ENCODE measurements at regions not wholly inside any gene's neighbourhood (a gene's known extent, or its start where the extent isn't known, plus 50 kb on each side); places are given as distances from the start of the nearest gene placed in this dataset.

GRCh38 chr5:174807471-174807870 lies 83.1 kb downstream of the MSX2 start:
- Histone ChIP-seq H3K9ac (ENCODE audit: low read length) (no peak overlapping the region), H3K4me2 (ENCODE audit: low read length) (no peak overlapping the region), H4K20me1 (ENCODE audit: insufficient read depth, low read length) (no peaks in the 10 kb centered on the region), H3K4me3 (ENCODE audit: low read depth, low read length, poor library complexity, severe bottlenecking) (no peak overlapping the region), H3K79me2 (ENCODE audit: insufficient read depth, low read length) (no peaks in the 10 kb centered on the region), H3F3A (ENCODE audit: insufficient read depth, low read length) (no peaks in the 10 kb centered on the region), H3K27me3 (ENCODE audit: insufficient read depth, low read length) (no peaks in the 10 kb centered on the region), H3K4me1 (ENCODE audit: insufficient read depth, low read length, severe bottlenecking) (no peaks in the 10 kb centered on the region), H3K36me3 (ENCODE audit: insufficient read depth, low read length) (no peaks in the 10 kb centered on the region), H3K27ac (ENCODE audit: low read depth, low read length, poor library complexity, severe bottlenecking) (no peak overlapping the region), H3K9me3 (ENCODE audit: low read length) (no peaks in the 10 kb centered on the region), H3K9me2 (ENCODE audit: low read depth, low read length) (no peaks in the 10 kb centered on the region), H2AFZ (ENCODE audit: low read length) (no peak overlapping the region)
- no peak for TF ChIP-seq CTCF (IDR thresholded peaks at IDR 0.05; ENCODE audit: low read length)
- no peak for TF ChIP-seq EZH2 (IDR thresholded peaks at IDR 0.05; ENCODE audit: borderline replicate concordance, low read length)

- Histone ChIP-seq H3K36me3 (ENCODE audit: insufficient read depth, low read length) (no peaks in the 10 kb centered on the region), H3K9me3 (ENCODE audit: low read length) (no peaks in the 10 kb centered on the region), H3K27me3 (ENCODE audit: insufficient read depth, low read length) (no peaks in the 10 kb centered on the region), H3K9ac (ENCODE audit: low read length) (no peak overlapping the region), H3K79me2 (ENCODE audit: insufficient read depth, low read length) (no peaks in the 10 kb centered on the region), H4K20me1 (ENCODE audit: insufficient read depth, low read length) (no peaks in the 10 kb centered on the region), H3K4me1 (ENCODE audit: insufficient read depth, low read length, severe bottlenecking) (no peaks in the 10 kb centered on the region), H3K4me2 (ENCODE audit: low read length) (no peak overlapping the region), H3F3A (ENCODE audit: insufficient read depth, low read length) (no peaks in the 10 kb centered on the region), H3K27ac (ENCODE audit: low read depth, low read length, poor library complexity, severe bottlenecking) (no peak overlapping the region), H3K4me3 (ENCODE audit: low read depth, low read length, poor library complexity, severe bottlenecking) (no peak overlapping the region), H2AFZ (ENCODE audit: low read length) (no peak overlapping the region), H3K9me2 (ENCODE audit: low read depth, low read length) (no peaks in the 10 kb centered on the region)
- no peak for TF ChIP-seq CTCF (IDR thresholded peaks at IDR 0.05; ENCODE audit: low read length)
Measured at GRCh38 chr5:174806729-174807128, 82.3 kb downstream of the MSX2 start.

DNA sequence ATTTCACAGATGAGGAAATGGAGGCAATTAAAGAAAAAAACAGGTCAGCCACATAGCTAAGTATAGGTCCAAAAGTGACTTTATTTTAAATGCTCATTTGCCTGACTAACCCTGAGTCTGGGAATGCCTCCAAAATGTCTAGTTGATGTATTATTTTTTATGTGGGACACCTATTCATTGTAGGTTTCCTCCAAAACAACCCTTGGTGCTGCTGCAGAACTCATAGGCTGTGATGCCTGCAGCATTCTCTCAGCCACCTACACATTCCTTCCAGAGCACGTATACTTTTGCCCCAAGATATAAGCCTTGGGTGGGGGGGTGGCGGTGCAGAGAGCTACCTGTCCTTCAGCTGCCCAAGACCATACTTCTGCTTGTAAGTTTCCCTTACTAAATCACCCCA lies 77.4 kb downstream of the MSX2 start:
- Histone ChIP-seq H3K79me2 (ENCODE audit: insufficient read depth, low read length) (no peaks in the 10 kb centered on the region), H3F3A (ENCODE audit: insufficient read depth, low read length) (no peaks in the 10 kb centered on the region), H3K36me3 (ENCODE audit: insufficient read depth, low read length) (no peaks in the 10 kb centered on the region), H3K27ac (ENCODE audit: low read depth, low read length, poor library complexity, severe bottlenecking) (no peak overlapping the region), H3K4me1 (ENCODE audit: insufficient read depth, low read length, severe bottlenecking) (no peaks in the 10 kb centered on the region), H3K9me3 (ENCODE audit: low read length) (no peaks in the 10 kb centered on the region), H4K20me1 (ENCODE audit: insufficient read depth, low read length) (no peaks in the 10 kb centered on the region), H3K4me3 (ENCODE audit: low read depth, low read length, poor library complexity, severe bottlenecking) (no peak overlapping the region), H3K9me2 (ENCODE audit: low read depth, low read length) (no peaks in the 10 kb centered on the region), H2AFZ (ENCODE audit: low read length) (no peak overlapping the region), H3K4me2 (ENCODE audit: low read length) (no peak overlapping the region), H3K9ac (ENCODE audit: low read length) (no peak overlapping the region), H3K27me3 (ENCODE audit: insufficient read depth, low read length) (no peaks in the 10 kb centered on the region)
- TF ChIP-seq EZH2 (IDR thresholded peaks at IDR 0.05; ENCODE audit: borderline replicate concordance, low read length) (no peak), CTCF (IDR thresholded peaks at IDR 0.05; ENCODE audit: low read length) (no peak)

Measured in OCI-LY1 (cell line).